CD4-positive, alpha-beta T cell (primary cell): ENCODE measurements at regions not wholly inside any gene's neighbourhood (a gene's known extent, or its start where the extent isn't known, plus 50 kb on each side); places are given as distances from the start of the nearest gene placed in this dataset.
"Not testable (repeated sequence)": the region's sequence is repeated elsewhere in the genome, so short reads cannot be mapped to it uniquely, and the experiment has no call there.

Source experiments
- ATAC-seq: fragments of 200-7000 bp; cut with Tn5 transposase; one replicate; pipeline ENCODE4 v1.10.0; 2022; ENCODE audit warnings: mild to moderate bottlenecking; ENCODE audit not compliant: poor library complexity
- CTCF ChIA-PET: fragments of 350-600 bp; sonication (Branson Sonifier 250); formaldehyde crosslinking; loops from one replicate; lab custom pipeline; 2021; ENCODE audit warnings: antibody characterized with exemption, inconsistent platforms; lab: Charles Lee
- POLR2A ChIA-PET: fragments of 350-600 bp; sonication (Branson Sonifier 250); formaldehyde crosslinking; loops from one replicate; lab custom pipeline; 2021; ENCODE audit warnings: antibody characterized with exemption, inconsistent platforms; lab: Charles Lee
- DNase-seq, 14 experiments: peaks; one replicate each; pipeline ENCODE4 v3.0.0-alpha.2; 2013 to 2020; ENCODE audit warnings: mixed read lengths in 2 of 14
- H3K27ac ChIP-seq, 2 donors: one replicate each; pipeline versions ENCODE4 v1.5.1 to v1.7.0; 2013; ENCODE audit warnings: low read length in 2 of 2, low read depth in 1 of 2, mild to moderate bottlenecking in 1 of 2
- H3K27me3 ChIP-seq, 2 experiments: 1 replicate in 1 of 2; 2 replicates in 1 of 2; pipeline versions ENCODE4 v1.6.1 to v1.7.0; 2013; ENCODE audit warnings: low read length in 2 of 2, control low read depth in 1 of 2, mild to moderate bottlenecking in 1 of 2, moderate library complexity in 1 of 2; ENCODE audit not compliant: insufficient read depth in 2 of 2, control insufficient read depth in 1 of 2
- H3K36me3 ChIP-seq: one replicate; pipeline ENCODE4 v1.6.1; 2013; ENCODE audit warnings: low read length, control low read depth; ENCODE audit not compliant: insufficient read depth
- H3K4me1 ChIP-seq: one replicate; pipeline ENCODE4 v1.6.1; 2013; ENCODE audit warnings: low read length, control low read depth; ENCODE audit not compliant: insufficient read depth
- H3K4me3 ChIP-seq: one replicate; pipeline ENCODE4 v1.5.1; 2013; ENCODE audit warnings: mild to moderate bottlenecking, low read length, moderate library complexity
- H3K9me3 ChIP-seq, 2 experiments: 1 replicate in 1 of 2; 2 replicates in 1 of 2; pipeline versions ENCODE4 v1.6.1 to v1.7.0; 2013; ENCODE audit warnings: low read length in 2 of 2, mild to moderate bottlenecking in 2 of 2, control low read depth in 1 of 2, moderate library complexity in 1 of 2; ENCODE audit not compliant: control insufficient read depth in 1 of 2, insufficient read depth in 1 of 2
- H3K27ac Mint-ChIP-seq: one replicate; pipeline ENCODE4 v1.8.0; 2020; ENCODE audit warnings: mixed read lengths
- H3K27me3 Mint-ChIP-seq: one replicate; pipeline ENCODE4 v1.8.0; 2021; ENCODE audit warnings: mixed read lengths
- H3K36me3 Mint-ChIP-seq: one replicate; pipeline ENCODE4 v1.8.0; 2021; ENCODE audit warnings: low read depth, mixed read lengths
- H3K4me1 Mint-ChIP-seq: one replicate; pipeline ENCODE4 v1.8.0; 2021; ENCODE audit warnings: low read depth, mixed read lengths
- H3K4me3 Mint-ChIP-seq: one replicate; pipeline ENCODE4 v1.8.0; 2020; ENCODE audit warnings: mild to moderate bottlenecking, mixed read lengths
- H3K9me3 Mint-ChIP-seq: one replicate; pipeline ENCODE4 v1.8.0; 2020; ENCODE audit warnings: mixed read lengths
- CTCF ChIP-seq: fragments of 200-600 bp; IDR thresholded peaks from one replicate; pipeline ENCODE4 v1.8.0; 2022; ENCODE audit warnings: antibody characterized with exemption, mild to moderate bottlenecking
- intact Hi-C, 2 experiments: fragments of 100-400 bp; cut with DNase I in 1 of 2; cut with micrococcal nuclease in 1 of 2; formaldehyde crosslinking; loops; one replicate each; pipeline versions ENCODE4 v1.15.1 to v1.9.0; 2023 to 2025; cut with DNase I, micrococcal nuclease

- no peak for TF ChIP-seq CTCF
- Mint-ChIP-seq H3K36me3 (no peaks in the 10 kb centered on the region), H3K4me1 (no peaks in the 10 kb centered on the region), H3K27me3 (peaks cover 35% of the 10 kb centered on the region), H3K27ac (no peak overlapping the region), H3K9me3 (no peaks in the 10 kb centered on the region), H3K4me3 (no peak overlapping the region)
- ChIA-PET POLR2A (no interaction called here), CTCF (no interaction called here)
- no peak overlapping the region for H3K27ac ChIP-seq
- DNase-seq (no peak), ATAC-seq (no peak)
- intact Hi-C loops = no loop called here
- no peak overlapping the region for H3K4me3 ChIP-seq
- H3K9me3 ChIP-seq = no peaks in the 10 kb centered on the region
- no peaks in the 10 kb centered on the region for H3K4me1 ChIP-seq
- H3K36me3 ChIP-seq = no peaks in the 10 kb centered on the region
- H3K27me3 ChIP-seq = no peaks in the 10 kb centered on the region
Observed at GRCh38 chr5:62214701-62215100, 91.3 kb upstream of the KIF2A start.

- H3K4me1 Mint-ChIP-seq, ATAC-seq, intact Hi-C loops, H3K27ac Mint-ChIP-seq, DNase-seq, H3K4me1 ChIP-seq, POLR2A ChIA-PET, H3K9me3 ChIP-seq, H3K27me3 ChIP-seq, H3K36me3 ChIP-seq, H3K4me3 ChIP-seq, H3K9me3 Mint-ChIP-seq, H3K36me3 Mint-ChIP-seq, H3K27ac ChIP-seq, H3K4me3 Mint-ChIP-seq, CTCF ChIA-PET: not testable (repeated sequence)
- H3K27me3 Mint-ChIP-seq = peaks cover 25% of the 10 kb centered on the region
Observed at GRCh38 chr5:62216603-62217002, 89.4 kb upstream of the KIF2A start.

- H3K4me1 Mint-ChIP-seq, H3K27ac ChIP-seq, H3K36me3 Mint-ChIP-seq, ATAC-seq, H3K9me3 Mint-ChIP-seq, POLR2A ChIA-PET, H3K4me3 ChIP-seq, H3K9me3 ChIP-seq, DNase-seq, intact Hi-C loops, H3K27ac Mint-ChIP-seq, H3K36me3 ChIP-seq, CTCF ChIA-PET, H3K27me3 ChIP-seq, H3K4me3 Mint-ChIP-seq, H3K4me1 ChIP-seq: not testable (repeated sequence)
- peaks cover 20% of the 10 kb centered on the region for H3K27me3 Mint-ChIP-seq
Observed at GRCh38 chr5:62217095-62217494, 88.9 kb upstream of the KIF2A start.

GRCh38 chr5:62218860-62219259 is 87.1 kb upstream of the KIF2A start:
- H3K27me3 Mint-ChIP-seq = peaks cover 14% of the 10 kb centered on the region
- ATAC-seq, H3K9me3 Mint-ChIP-seq, DNase-seq, H3K4me1 Mint-ChIP-seq, H3K4me3 ChIP-seq, H3K27ac Mint-ChIP-seq, H3K36me3 Mint-ChIP-seq, H3K36me3 ChIP-seq, H3K4me3 Mint-ChIP-seq, H3K4me1 ChIP-seq, H3K27ac ChIP-seq, POLR2A ChIA-PET, intact Hi-C loops, CTCF ChIA-PET, H3K9me3 ChIP-seq, H3K27me3 ChIP-seq: not testable (repeated sequence)

- H3K4me1 ChIP-seq, H3K27me3 Mint-ChIP-seq, POLR2A ChIA-PET, H3K27ac Mint-ChIP-seq, H3K27ac ChIP-seq, DNase-seq, H3K36me3 ChIP-seq, H3K27me3 ChIP-seq, H3K4me3 Mint-ChIP-seq, H3K4me3 ChIP-seq, H3K9me3 Mint-ChIP-seq, H3K9me3 ChIP-seq, ATAC-seq, CTCF ChIA-PET, H3K36me3 Mint-ChIP-seq: not testable (repeated sequence)
- H3K4me1 Mint-ChIP-seq = peaks cover 18% of the 10 kb centered on the region
- intact Hi-C loops = loop anchor here (1.0 to 10.0 kb wide), 2 partner anchors 83 to 129 kb away; partner anchors contain the start of gene KIF2A (in 2 of the 2)
Observed at GRCh38 chr5:62221881-62222280, 84.1 kb upstream of the KIF2A start.

GRCh38 chr5:62222305-62222704 is 83.7 kb upstream of the KIF2A start:
- H3K36me3 Mint-ChIP-seq, CTCF ChIA-PET, POLR2A ChIA-PET, DNase-seq, H3K27ac ChIP-seq, H3K27me3 ChIP-seq, H3K4me1 ChIP-seq, ATAC-seq, H3K27me3 Mint-ChIP-seq, H3K4me3 Mint-ChIP-seq, H3K36me3 ChIP-seq, H3K27ac Mint-ChIP-seq, H3K9me3 ChIP-seq, H3K4me3 ChIP-seq, H3K9me3 Mint-ChIP-seq: not testable (repeated sequence)
- intact Hi-C loops = loop anchor here (10.0 kb wide), 1 partner anchor 82 kb away; the partner anchor contains the start of gene KIF2A (in 2 of the 2)
- H3K4me1 Mint-ChIP-seq = peaks cover 18% of the 10 kb centered on the region
